Liver (tissue), 8 donors: ENCODE measurements at regions not wholly inside any gene's neighbourhood (a gene's known extent, or its start where the extent isn't known, plus 50 kb on each side); places are given as distances from the start of the nearest gene placed in this dataset.
"Not testable (repeated sequence)": the region's sequence is repeated elsewhere in the genome, so short reads cannot be mapped to it uniquely, and the experiment has no call there.

Source experiments
- DNase-seq: peaks from one replicate; pipeline ENCODE4 v3.0.0-alpha.2; 2017; ENCODE audit warnings: low spot score
- H3K27ac ChIP-seq, 2 donors: one replicate each; pipeline ENCODE4 v1.7.0; 2013; ENCODE audit warnings: inconsistent platforms in 2 of 2, low read length in 2 of 2, control low read depth in 1 of 2, low read depth in 1 of 2, mild to moderate bottlenecking in 1 of 2
- H3K27me3 ChIP-seq, 4 donors: one replicate each; pipeline versions ENCODE4 v1.6.1 to v1.7.0; 2013; ENCODE audit warnings: low read length in 3 of 4, inconsistent platforms in 1 of 4, mild to moderate bottlenecking in 1 of 4, moderate library complexity in 1 of 4; ENCODE audit not compliant: control insufficient read depth in 4 of 4, insufficient read depth in 4 of 4
- H3K36me3 ChIP-seq, 4 donors: one replicate each; pipeline versions ENCODE4 v1.6.1 to v1.7.0; 2013; ENCODE audit warnings: low read length in 3 of 4, mild to moderate bottlenecking in 3 of 4, low read depth in 1 of 4, moderate library complexity in 1 of 4; ENCODE audit not compliant: control insufficient read depth in 4 of 4, insufficient read depth in 3 of 4
- H3K4me1 ChIP-seq, 4 donors: one replicate each; pipeline versions ENCODE4 v1.6.1 to v1.7.0; 2013; ENCODE audit warnings: low read length in 3 of 4, mild to moderate bottlenecking in 3 of 4, moderate library complexity in 1 of 4; ENCODE audit not compliant: control insufficient read depth in 4 of 4, insufficient read depth in 4 of 4
- H3K4me3 ChIP-seq, 3 donors: one replicate each; pipeline versions ENCODE4 v1.6.1 to v1.7.0; 2013; ENCODE audit warnings: low read length in 3 of 3, control low read depth in 1 of 3, low read depth in 1 of 3, mild to moderate bottlenecking in 1 of 3
- H3K9ac ChIP-seq, 2 donors: one replicate each; pipeline ENCODE4 v1.7.0; 2013; ENCODE audit warnings: low read length in 2 of 2, mild to moderate bottlenecking in 2 of 2, moderate library complexity in 2 of 2, control low read depth in 1 of 2, low read depth in 1 of 2
- H3K9me3 ChIP-seq, 4 donors: one replicate each; pipeline versions ENCODE4 v1.6.1 to v1.7.0; 2013; ENCODE audit warnings: low read length in 3 of 4; ENCODE audit not compliant: control insufficient read depth in 4 of 4
- RAD21 ChIP-seq, 2 donors: IDR thresholded peaks; 2 replicates each; pipeline ENCODE4 v1.6.1; 2016; ENCODE audit warnings: antibody characterized with exemption in 2 of 2, mild to moderate bottlenecking in 2 of 2
- WGBS: extraction: QIAGEN DNeasy Blood & Tissue Kit; methylation state at CpG from one replicate; pipeline ENCODE4 v1.1.7; 2013; 5-methylcytosine and 5-hydroxymethylcytosine counted together
- TF ChIP-seq, protein P1 (sequence below): fragments of 150-350 bp; IDR thresholded peaks from 2 replicates; pipeline ENCODE4 v1.5.1; 2017; ENCODE audit warnings: improper control_type of control experiment, low read depth, low read length; ENCODE audit not compliant: missing input control
- donor health status: healthy.
- donor health status: healthy.
- donor health status: healthy.
- donor health status: healthy.
- donor health status: healthy.

DNA sequence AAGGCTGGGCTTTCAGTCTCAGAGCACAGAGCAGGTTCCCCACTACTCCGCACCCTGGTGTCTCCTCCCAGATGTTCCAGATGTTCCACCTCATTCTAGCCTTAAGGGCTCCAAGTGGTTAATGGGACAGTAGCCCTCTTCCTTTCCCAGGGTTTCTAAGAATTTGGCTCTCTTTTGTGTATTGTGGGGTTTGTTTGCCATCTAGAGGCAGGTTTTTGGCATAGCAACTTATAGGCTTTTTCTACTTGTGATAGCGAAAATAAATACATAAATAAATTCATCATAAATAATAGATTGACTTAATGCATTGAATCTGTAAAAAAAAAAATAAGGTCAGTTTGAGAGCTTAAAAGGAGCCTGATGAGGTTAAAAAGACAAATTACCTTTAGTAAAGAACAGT, 86.1 kb upstream of the XKR3 start:
- H3K36me3 ChIP-seq, H3K9me3 ChIP-seq, H3K27me3 ChIP-seq, H3K27ac ChIP-seq, DNase-seq, H3K4me1 ChIP-seq, H3K4me3 ChIP-seq, H3K9ac ChIP-seq: not testable (repeated sequence)
- WGBS = 20% methylated on average over 2 of the region's 2 CpGs
- TF ChIP-seq RAD21 (IDR thresholded peaks at IDR 0.05) = peak; percentile 42 to 44
- TF ChIP-seq, protein P1, sequence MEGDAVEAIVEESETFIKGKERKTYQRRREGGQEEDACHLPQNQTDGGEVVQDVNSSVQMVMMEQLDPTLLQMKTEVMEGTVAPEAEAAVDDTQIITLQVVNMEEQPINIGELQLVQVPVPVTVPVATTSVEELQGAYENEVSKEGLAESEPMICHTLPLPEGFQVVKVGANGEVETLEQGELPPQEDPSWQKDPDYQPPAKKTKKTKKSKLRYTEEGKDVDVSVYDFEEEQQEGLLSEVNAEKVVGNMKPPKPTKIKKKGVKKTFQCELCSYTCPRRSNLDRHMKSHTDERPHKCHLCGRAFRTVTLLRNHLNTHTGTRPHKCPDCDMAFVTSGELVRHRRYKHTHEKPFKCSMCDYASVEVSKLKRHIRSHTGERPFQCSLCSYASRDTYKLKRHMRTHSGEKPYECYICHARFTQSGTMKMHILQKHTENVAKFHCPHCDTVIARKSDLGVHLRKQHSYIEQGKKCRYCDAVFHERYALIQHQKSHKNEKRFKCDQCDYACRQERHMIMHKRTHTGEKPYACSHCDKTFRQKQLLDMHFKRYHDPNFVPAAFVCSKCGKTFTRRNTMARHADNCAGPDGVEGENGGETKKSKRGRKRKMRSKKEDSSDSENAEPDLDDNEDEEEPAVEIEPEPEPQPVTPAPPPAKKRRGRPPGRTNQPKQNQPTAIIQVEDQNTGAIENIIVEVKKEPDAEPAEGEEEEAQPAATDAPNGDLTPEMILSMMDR = peak; percentile 21

DNA sequence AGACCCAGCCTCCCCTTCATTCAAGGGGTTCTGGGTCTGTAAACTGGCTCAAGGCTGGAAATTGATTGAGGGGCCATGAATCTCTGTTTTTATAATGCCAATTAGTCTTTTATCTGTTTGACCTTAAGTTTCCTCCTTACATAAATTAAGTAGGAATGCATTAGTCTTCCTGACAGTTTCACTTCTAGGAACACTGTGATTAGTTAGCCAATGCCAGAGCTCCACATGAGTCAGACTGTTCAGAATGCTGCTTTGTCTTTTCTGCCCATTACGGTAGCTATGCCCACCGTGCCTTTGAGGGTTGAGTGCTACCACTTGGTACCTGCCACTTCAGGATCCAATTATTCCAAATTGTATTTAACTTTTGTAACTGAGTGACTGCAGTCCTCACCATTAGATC, 76.8 kb upstream of the XKR3 start:
- H3K27me3 ChIP-seq, H3K4me3 ChIP-seq, DNase-seq, H3K27ac ChIP-seq, H3K9me3 ChIP-seq, H3K36me3 ChIP-seq, H3K4me1 ChIP-seq, H3K9ac ChIP-seq: not testable (repeated sequence)
- 77% methylated on average over 2 of the region's 2 CpGs for WGBS

DNA sequence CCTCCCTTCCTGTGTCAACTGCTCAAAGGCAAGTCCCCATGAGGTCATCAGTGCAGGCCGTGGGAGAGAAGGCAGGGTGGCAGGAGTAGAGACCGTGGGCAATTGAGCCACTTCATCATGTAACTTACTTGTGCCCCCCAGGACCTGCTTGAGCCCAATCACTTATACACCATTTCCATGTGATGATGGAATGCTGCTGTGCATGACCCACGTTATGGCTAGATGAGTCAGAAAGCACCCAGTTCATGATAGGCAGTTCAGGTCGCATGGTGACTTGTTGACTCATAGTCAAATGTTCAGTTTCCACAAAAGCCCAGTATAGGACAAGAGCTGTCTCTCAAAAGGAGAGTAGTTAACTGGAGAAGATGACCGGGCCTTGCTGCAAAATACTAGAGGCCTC, 76.4 kb upstream of the XKR3 start:
- not testable (repeated sequence) for H3K36me3 ChIP-seq, H3K9ac ChIP-seq, H3K4me1 ChIP-seq, H3K9me3 ChIP-seq, H3K27ac ChIP-seq, H3K4me3 ChIP-seq, H3K27me3 ChIP-seq, DNase-seq
- WGBS = 72% methylated on average over 4 of the region's 5 CpGs

DNA sequence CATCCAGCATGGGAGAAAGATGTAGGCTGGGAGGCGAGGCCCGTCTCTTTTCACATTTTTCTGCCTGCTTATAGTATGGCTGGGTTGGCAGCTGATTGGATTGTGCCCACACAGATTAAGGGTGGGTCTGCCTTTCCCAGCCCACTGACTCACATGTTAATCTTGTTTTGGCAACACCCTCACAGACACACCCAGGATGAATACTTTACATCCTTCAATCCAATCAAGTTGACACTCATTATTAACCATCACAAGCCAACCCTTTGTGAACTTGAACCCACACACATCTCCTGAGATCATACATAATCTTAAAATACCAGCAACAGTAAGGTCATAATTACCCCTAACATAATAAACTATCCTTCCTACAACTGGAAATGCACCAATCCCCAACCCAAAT, 74.1 kb upstream of the XKR3 start:
- H3K9ac ChIP-seq, H3K4me3 ChIP-seq, H3K9me3 ChIP-seq, H3K4me1 ChIP-seq, H3K27me3 ChIP-seq, H3K36me3 ChIP-seq, DNase-seq, H3K27ac ChIP-seq: not testable (repeated sequence)
- 94% methylated on average over 2 of the region's 2 CpGs for WGBS

DNA sequence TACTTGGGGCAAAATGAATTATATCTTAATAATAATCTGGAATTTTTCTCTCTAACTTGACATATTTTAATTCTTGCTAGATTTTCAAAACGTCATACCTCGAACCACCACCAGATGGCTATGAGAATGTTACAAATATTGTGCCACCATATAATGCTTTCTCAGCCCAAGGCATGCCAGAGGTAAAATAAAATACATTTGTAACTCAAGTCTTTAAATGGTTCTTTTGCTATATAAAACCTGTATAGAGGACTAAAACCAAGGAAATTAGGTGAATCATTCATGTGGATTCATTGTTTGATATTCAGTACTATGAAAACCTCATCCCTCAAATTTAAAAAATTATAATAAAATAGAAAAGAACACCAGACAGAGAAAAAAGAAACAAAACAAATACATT, 72.2 kb upstream of the XKR3 start:
- not testable (repeated sequence) for H3K4me1 ChIP-seq, H3K4me3 ChIP-seq, H3K9ac ChIP-seq, H3K36me3 ChIP-seq, H3K9me3 ChIP-seq, H3K27ac ChIP-seq, DNase-seq, H3K27me3 ChIP-seq
- WGBS = 0% methylated on average over 1 of the region's 2 CpGs

DNA sequence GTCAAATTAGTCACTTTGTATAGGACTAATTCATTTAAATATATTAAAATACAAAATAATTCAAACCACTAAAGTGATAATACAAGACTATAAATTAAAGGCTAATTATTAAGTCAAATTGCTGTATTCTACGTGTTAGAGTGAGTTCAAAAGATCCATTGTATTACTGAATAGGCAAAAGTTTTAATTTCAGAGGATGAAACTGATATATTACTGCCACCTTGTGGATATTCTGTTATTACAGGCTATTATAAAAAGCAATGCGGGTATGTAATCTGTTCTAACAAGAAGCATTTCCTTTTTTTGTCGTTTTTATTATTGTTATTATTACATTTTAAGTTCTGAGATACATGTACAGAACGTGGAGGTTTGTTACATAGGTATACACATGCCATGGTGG, 66.7 kb upstream of the XKR3 start:
- H3K9me3 ChIP-seq, H3K9ac ChIP-seq, H3K27ac ChIP-seq, H3K4me1 ChIP-seq, H3K4me3 ChIP-seq, DNase-seq, H3K27me3 ChIP-seq, H3K36me3 ChIP-seq: not testable (repeated sequence)
- peak; percentile 35 to 46 for TF ChIP-seq RAD21 (IDR thresholded peaks at IDR 0.05)
- under 1% methylated on average over 4 of the region's 4 CpGs for WGBS

DNA sequence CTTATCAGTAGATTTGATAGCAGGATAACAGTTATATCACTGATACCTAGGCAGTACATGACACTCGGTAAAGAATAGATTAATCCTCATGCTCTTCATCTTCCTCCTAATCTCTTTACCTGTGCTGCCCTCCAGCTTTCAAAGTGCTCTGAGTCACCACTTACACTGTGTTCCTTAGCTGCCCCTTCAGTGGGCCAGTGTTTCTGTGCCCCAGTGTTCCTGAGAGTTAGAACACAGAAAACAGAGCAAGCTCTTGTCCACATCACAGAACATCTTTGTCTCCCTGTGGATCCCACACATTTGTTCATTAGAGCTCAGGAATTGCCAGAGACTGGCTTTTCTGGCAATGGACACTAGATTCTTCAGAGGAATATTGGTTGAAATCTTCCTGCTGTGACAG, 51.1 kb upstream of the XKR3 start:
- H3K36me3 ChIP-seq, H3K9me3 ChIP-seq, H3K9ac ChIP-seq, H3K4me3 ChIP-seq, H3K27me3 ChIP-seq, H3K27ac ChIP-seq, DNase-seq, H3K4me1 ChIP-seq: not testable (repeated sequence)
- 57% methylated on average over 1 of the region's 1 CpG for WGBS
